DMS 273 (cell line): ENCODE measurements at regions not wholly inside any gene's neighbourhood (a gene's known extent, or its start where the extent isn't known, plus 50 kb on each side); places are given as distances from the start of the nearest gene placed in this dataset.

Experiments
- DNase-seq: peaks from one replicate; lab custom pipeline; 2025; ENCODE audit not compliant: unreplicated experiment; lab: John Stamatoyannopoulos, UW

DNA sequence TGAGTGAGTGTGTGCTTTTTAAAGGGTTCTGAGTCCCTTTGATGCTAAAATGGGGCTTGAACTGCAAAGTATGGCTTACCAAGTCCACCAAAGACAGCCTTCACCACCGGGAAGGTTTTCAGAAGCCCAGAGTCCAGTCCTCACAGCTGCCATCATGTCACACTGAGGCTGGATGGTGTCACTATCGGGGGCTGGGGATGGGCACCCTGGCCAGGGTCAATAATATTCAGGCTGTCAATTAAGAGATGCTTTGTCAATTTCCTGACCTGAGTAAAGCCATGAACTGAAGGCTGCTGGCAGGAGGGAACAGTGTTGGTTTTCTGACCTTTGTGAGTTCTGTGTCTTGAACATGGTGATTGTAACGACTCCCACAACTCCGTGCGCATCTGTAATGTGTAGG, 373.0 kb upstream of the B3GAT1 start:
- DNase-seq, result no peak

DNA sequence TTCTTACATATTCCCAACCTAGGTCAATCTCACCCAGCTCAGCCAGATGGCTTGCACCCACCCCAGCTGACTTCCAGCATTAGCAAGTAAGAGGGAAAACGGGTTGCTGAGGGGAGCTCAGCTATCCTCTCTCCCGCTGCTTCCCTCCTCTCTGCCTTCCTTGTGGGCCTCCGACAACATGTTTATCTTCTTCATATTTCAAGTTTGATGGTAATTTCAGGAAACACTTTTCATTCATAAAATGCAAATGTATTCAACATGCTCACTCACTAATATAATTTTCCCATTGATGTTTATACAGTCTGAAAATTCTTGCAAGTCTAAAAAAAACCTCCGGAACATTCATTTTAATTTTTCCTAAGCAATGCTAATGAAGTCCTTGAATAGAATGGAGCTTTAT, 372.5 kb upstream of the B3GAT1 start:
- no peak for DNase-seq

DNA sequence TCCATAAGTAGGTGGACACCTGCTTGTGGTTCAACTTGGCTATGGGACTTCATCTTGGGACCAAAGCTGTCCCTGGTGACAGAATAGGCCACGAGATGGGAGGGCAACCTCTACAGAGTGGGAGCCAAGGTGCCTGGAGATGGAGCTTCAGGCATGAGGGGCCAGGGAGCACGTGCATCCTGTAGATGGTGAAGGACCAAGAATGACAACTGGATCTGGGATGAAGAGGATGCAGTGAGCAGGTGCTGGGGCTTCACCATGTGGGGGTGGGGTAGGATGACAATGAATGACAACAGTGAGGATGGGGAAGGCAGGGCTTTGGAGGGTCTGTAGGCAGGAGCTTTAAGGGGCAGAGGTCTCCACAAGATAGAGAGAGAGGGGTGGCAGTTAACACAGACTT, 372.0 kb upstream of the B3GAT1 start:
- DNase-seq, result no peak

DNA sequence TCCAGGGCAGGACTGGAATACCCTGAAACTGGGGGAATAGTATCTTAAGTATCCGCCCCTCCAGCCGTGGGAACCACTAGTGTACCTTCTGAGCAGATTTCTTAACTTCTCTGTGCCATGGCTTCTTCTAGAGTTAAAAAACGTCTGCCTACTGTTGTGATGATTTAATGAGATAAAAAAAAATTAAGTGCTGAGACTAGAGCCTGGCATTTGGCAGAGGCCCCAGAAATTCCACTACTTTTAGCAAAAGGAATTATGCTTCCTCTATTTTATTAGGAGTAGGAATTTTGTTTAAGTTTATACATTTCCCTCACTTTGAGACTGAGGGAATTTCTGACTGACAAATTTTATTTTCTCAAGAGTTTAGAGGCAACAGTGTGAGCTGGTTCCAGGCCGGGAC, 371.2 kb upstream of the B3GAT1 start:
- no peak for DNase-seq

DNA sequence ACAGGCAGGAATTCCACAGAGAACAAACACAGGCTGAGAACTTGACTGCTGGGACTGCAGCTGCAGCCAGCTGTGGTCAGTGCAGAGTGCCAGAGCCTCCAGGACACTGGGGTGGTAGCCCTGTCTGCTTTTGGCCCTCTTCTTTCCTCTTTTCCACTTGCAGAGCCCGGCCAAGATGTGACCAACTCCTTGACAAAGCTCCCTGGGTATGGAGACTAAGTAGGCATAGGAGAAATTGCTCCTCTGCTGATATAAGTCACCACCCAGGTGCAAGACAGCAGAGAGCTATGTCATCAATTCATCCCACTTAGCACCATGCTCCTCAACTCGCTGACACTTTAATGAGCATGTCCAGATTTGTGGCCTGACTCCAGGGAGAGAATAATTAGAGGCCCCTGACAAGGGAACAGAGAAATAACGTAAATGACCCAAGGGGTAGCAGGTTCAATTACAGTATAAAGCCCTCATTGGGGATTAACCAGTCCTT, 369.4 kb upstream of the B3GAT1 start:
- DNase-seq, result no peak

DNA sequence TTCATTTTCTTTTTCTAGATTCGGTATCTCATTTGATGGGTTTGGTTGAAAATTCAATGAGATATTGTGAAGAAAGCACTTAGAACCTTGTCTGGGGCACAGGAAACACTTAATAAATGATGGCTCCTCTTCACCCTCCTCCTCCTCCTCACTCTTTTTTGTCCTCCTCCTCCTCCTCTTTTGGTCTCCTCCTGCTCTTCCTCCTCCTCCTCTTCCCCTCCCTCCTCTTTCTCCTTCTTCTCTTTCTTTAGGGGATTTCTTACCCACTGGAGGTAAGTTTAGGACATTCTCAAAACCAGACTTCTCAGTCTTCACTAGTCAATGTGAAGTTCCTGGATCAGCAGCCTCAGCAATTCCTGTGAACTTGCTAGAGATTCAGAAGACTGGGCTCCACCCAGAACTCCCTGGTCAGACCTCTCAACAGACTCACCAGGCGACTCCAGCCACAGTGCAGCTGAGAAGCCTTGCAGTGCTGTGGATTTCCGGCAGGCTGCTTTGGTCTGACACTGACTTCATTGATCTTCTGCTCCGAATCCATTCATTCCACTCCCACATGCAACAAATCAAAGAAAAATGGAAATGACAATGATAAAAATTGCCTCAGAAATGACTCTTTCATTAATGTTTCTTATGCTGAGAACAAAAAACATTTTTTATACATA, 368.6 kb upstream of the B3GAT1 start:
- no peak for DNase-seq

DNA sequence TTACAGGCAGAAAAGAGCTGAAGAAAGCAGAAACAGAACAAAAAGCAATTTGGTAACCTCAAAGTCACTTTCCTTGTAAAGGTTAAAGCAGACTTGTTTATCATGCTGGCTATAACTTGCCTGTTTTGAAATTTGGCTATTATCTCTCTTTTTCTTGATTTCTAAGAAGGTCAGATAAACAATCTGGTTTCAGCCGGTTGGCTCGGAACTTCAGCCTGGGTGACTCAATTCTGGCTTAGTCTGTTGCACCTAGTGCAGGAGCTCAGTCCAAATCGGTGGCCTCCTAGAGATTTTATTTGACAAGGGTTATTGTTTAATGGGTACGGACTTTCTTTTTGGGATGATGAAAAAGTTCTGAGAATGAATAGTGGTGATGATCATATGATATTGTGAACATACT, 367.1 kb upstream of the B3GAT1 start:
- DNase-seq, result no peak

DNA sequence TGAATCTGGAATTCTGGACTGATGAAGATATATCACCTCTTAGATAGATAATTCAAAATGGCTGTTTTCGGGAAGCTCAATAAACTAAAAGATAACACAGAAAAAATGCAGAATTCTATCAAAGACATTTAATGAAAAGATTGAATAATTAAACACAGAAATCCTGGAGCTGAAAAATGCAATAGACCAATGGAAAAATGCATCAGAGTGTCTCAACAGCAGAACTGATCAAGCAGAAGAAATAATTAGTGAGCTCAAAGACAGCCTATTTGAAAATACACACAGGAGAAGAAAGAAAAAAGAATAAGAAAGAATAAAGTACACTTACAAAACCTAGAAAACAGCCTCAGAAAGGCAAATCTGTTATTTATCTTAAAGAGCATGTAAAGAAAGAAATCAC, 356.4 kb upstream of the B3GAT1 start:
- DNase-seq, result no peak

DNA sequence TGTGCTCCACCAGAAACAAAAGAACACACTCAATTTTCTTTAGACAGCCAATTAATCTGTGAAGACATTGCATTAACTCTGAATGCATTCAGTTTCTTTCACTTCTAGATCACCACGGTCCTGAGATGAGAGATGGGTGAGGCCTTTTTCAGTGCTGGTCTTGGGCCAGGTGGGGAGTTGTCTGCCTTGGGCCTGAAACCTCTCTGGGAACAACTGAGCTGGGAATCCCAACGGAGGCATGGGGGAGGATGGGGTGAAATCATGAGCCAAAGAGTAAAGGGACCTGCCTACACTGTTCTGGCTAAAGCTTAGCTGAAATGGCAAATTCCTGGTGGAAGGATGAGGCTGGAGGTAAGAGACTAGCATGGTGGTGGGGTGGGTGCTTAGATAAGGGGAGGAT, 353.5 kb upstream of the B3GAT1 start:
- DNase-seq, result no peak

DNA sequence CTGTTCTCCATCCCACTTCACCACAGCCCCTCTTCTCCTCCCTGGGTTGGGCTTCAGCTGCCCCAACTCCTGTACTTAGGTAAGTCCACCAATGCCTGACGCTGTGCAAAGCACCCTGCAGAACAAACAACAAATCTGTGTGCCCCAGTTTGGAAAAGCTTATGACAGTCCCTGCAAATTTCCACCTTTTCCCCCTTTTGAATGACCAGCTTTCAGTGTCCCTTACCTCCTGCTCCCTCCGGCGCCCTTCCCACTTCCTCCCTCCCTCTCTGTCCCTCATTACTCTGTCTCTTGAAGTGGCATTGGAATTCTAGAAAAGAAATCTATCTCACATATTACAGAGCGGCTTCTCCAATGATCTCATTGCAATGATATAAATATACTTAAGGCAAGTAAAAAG, 352.9 kb upstream of the B3GAT1 start:
- DNase-seq, result no peak

DNA sequence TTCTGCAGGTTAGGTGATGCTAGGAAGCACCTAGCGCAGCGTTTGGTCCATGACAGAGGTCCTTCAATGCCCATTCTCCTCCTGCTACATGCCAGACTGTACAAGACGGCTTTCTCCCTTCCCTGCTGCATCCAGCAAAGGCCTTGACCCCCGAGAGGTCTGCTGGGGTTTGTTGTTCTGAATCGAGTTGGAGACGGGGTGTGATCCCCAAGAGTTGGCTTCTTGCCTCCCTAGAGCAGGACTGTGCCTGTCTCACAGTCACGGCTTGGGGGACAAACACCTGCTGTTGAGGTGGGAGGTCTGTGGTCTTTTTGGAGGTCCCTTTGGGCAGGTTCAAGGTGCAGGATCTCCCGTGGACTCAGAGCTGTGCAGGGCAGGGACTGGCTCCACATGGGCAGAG, 352.3 kb upstream of the B3GAT1 start:
- DNase-seq, result no peak

DNA sequence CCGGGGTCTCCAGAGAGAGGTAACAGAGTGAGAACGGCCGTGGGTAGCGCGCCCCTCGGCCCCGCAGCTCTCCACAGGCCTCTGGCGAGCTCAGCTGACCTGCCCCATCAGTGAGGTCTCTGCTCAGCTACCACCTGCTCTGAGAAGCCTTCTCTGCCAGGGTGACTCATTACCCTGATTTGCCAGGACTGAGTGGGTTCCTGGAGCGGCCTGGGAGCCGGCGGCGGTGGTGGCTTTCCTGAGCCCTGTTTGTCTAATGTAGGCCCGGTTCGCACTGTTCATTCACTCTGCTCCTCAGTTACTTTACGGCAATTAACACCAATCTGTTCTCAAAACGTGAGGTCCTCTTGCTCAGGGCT, 351.0 kb upstream of the B3GAT1 start:
- no peak for DNase-seq

DNA sequence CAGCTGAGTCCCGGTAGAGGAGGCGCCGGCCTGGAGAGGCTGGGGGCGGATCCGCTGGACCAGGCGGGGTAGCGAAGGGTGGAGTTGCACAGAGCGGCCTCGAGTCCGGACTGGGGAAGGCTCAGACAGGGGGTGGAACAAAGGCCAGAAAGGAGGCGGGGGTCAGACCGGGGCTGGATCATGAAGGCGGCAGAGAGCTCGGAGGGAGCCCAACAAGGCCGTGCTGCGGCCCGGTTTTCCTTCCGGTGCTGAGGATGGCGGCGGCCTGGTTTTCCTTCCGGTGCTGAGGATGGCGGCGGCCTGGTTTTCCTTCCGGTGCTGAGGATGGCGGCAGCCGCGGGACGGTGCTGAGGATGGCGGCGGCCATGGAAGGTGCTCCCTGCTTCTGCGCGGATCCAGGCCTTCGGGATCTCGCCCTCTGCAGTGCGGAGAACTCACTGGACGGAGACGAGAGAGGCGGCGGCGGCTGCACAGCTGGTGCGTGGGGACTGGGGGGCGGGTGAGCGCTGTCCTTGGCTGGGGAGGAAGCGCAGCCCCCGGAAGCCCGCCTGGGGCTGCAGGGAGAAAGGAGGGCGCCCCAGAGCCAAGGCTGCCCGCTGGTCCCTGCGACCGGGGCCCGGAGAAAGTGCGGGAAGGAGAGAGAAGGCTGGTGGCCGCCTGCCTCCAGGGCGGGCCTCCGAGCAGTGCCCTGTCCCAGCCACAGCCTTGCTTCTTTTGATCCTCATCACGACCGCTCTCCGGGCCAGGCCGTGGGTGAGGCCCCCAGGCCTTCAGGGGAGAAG, 350.4 kb upstream of the B3GAT1 start:
- DNase-seq, result no peak

DNA sequence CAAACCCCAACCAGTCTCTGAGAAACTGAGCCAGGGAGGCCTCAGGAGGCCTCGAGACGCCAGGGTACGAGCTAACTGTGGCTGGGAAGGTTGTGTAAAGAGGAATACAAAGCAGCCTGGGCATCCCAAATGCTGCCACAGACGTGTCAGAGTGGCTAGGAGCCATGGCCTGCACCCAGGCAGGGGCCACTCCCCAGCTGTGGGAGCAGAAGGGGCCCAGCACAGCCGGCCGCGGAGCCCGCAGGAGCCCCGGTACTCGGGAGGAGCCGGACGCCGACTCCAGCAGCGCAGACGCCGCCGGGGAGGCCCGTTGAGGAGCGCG, 349.8 kb upstream of the B3GAT1 start:
- no peak for DNase-seq

DNA sequence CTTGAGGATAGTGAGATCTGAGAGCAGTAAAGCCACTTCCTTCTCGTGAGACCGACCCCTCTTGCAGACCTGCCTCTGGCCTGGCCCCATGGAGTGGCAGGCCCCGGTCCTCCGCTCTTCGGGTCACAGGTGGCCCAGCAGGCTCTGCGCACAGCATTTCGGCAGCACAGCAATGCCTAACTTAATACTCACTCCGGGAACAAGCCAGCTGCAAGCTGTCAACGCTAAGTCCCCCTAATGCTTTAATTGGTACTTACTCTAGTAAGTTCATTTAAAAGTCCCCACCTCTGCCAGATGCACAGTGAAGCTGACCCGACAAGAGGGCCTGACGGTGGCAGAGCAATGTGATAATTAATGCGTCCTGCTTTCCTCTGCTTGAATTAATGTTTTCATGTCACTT, 349.3 kb upstream of the B3GAT1 start:
- peak; percentile 26 for DNase-seq

DNA sequence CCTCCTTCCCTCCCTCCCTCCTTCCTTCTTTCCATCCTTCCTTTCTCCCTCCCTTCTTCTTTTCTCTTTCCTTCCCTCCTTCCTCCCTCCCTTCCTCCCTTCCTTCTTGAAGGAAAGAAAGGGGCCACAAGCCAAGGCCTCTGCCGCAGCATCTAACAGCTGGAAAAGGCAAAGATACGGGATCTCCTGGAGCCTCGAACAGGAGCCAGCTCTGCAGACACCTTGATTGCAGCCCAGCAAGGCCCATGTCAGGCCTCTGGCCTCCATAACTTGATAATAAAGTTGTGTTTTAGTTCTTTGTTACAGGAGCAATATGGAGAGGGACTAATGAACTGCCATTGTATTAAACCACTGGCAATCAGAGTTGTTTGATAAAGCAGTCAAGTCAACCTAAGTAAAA, 348.9 kb upstream of the B3GAT1 start:
- DNase-seq, result no peak

DNA sequence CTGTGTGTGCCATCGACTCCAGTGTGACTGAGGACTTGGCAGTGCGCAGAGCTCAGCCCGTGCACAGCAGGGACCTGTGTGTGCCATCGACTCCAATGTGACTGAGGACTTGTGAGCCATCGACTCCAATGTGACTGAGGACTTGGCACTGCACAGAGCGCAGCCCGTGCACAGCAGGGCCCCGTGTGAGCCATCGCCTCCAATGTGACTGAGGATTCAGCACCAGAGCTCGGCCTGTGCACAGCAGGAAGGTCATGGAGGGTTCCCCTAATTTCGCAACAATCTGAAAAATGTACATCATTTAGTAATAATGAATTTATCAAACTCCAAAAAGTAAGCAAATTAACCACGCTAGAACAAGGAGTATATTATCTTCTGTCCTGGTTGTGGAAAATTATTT, 348.3 kb upstream of the B3GAT1 start:
- no peak for DNase-seq

DNA sequence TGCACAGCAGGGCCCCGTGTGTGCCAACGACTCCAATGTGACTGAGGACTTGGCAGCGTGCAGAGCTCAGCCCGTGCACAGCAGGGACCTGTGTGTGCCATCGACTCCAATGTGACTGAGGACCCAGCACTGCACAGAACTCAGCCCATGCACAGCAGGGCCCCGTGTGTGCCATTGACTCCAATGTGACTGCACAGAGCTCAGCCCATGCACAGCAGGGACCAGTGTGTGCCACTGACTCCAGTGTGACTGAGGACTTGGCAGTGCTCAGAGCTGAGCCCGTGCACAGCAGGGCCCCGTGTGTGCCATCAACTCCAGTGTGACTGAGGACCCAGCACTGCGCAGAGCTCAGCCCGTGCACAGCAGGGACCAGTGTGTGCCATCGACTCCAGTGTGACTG, 347.8 kb upstream of the B3GAT1 start:
- no peak for DNase-seq

DNA sequence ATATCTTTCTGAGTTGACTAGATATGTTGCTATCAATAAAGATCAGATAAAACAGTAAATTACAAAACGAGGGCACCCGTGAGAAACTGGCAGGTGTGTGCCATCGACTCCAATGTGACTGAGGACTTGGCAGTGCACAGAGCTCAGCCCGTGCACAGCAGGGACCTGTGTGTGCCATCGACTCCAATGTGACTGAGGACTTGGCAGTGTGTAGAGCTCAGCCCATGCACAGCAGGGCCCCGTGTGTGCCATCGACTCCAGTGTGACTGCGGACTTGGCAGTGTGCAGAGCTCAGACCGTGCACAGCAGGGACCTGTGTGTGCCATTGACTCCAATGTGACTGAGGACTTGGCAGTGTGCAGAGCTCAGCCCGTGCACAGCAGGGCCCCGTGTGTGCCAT, 347.2 kb upstream of the B3GAT1 start:
- DNase-seq, result no peak

DNA sequence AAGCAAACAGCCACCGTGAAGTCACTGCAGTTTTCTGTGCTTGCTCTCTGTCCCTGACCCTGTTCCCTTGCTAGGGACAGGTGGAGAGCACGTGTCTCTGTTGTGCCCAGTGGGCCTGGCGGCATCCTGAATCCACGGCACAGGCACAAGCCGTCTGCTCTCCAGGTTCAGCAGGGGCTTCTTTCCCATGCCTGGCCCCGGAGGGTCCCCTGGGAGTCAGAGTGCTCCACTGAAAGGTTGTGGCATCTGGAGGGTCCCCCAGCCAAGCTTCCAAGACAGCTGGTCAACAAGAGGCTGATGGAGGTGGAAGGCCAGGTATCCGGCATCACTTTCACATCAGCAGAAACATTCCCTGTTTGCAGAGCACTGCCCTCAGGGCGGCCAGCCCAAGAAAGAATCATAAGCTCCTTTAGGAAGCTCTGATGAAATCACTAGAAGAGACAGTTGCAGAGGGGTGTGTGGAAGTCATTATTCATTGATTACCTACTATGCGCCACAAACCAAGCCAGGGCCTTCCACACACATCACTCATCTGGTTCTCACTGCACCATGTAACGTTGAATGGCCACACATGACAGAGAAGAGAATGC, 346.4 kb upstream of the B3GAT1 start:
- no peak for DNase-seq

DNA sequence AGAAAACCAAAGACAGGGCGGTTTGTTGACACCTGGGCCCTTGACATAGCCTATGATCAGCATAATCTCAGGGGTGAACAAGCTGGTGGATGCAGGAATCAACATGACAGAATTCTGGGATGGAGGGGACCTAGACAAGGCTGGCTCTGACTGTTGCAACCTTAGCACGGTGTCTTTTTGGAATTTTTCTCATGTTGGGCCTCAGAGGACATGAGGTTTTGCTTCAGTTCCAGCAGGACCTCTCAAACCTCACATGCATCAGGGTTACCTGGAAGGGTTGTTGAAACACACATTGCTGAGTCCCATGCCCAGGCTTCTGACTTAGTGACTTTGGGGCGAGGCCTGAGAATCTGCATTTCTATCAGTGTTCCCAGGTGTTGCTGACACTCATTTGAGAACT, 345.6 kb upstream of the B3GAT1 start:
- DNase-seq, result no peak

DNA sequence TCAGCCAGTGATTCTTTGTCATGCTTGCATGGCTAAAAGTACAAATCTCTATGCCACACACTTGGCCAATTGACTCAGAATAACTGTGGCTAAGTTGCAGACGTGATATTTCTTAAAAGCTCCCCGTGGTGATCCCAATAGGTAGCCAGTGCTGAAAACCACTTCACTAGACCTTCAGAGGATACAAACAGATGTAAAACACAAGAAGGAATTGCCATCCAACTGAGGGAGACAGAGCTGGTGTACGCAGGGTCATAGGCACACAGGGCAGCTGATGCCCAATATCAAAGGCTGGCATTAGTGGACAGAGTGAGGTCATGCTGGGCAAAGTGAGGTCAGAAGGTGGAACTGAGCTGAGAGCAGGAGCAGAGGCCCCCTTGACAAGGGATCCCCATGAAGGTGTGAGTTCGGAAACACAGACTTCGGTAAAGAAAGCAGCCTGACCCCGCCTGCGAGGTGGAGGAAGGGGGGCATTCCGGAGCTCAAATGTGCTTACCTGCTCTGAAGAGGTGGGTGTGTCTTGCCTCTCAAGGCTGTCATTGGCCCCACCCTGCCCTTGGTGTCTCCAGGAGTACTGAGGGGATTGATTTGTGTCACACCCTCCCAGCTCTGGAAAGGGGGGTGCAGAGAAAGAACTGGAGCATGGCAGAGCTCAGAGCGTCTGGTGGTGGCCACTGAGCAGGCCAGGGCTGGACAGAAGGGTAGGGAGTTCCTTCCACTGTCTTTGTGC, 344.9 kb upstream of the B3GAT1 start:
- DNase-seq, result no peak
